Osteocyte (in vitro differentiated cells): ENCODE measurements at regions not wholly inside any gene's neighbourhood (a gene's known extent, or its start where the extent isn't known, plus 50 kb on each side); places are given as distances from the start of the nearest gene placed in this dataset.

Experiments
- DNase-seq: peaks from one replicate; pipeline ENCODE4 v3.0.0; 2021; ENCODE audit warnings: mixed read lengths; ENCODE audit not compliant: unreplicated experiment; ENCODE audit errors: extremely low spot score
- H3K27ac Mint-ChIP-seq: one replicate; pipeline ENCODE4 v1.8.0; 2021; ENCODE audit warnings: mild to moderate bottlenecking, mixed read lengths; ENCODE audit not compliant: unreplicated experiment
- H3K27me3 Mint-ChIP-seq: one replicate; pipeline ENCODE4 v1.8.0; 2021; ENCODE audit warnings: mixed read lengths; ENCODE audit not compliant: unreplicated experiment
- H3K36me3 Mint-ChIP-seq: one replicate; pipeline ENCODE4 v1.8.0; 2021; ENCODE audit warnings: mixed read lengths; ENCODE audit not compliant: unreplicated experiment
- H3K4me1 Mint-ChIP-seq: one replicate; pipeline ENCODE4 v1.8.0; 2021; ENCODE audit warnings: mixed read lengths; ENCODE audit not compliant: unreplicated experiment
- H3K4me3 Mint-ChIP-seq: one replicate; pipeline ENCODE4 v1.8.0; 2021; ENCODE audit warnings: mild to moderate bottlenecking, moderate library complexity, mixed read lengths; ENCODE audit not compliant: unreplicated experiment
- H3K9me3 Mint-ChIP-seq: one replicate; pipeline ENCODE4 v1.8.0; 2021; ENCODE audit warnings: mixed read lengths; ENCODE audit not compliant: unreplicated experiment
- TF ChIP-seq, protein P1 (sequence below): fragments of 200-600 bp; sonication (generic); IDR thresholded peaks from 2 replicates; pipeline ENCODE4 v1.5.0; 2021; ENCODE audit warnings: antibody characterized with exemption, mild to moderate bottlenecking, moderate library complexity

DNA sequence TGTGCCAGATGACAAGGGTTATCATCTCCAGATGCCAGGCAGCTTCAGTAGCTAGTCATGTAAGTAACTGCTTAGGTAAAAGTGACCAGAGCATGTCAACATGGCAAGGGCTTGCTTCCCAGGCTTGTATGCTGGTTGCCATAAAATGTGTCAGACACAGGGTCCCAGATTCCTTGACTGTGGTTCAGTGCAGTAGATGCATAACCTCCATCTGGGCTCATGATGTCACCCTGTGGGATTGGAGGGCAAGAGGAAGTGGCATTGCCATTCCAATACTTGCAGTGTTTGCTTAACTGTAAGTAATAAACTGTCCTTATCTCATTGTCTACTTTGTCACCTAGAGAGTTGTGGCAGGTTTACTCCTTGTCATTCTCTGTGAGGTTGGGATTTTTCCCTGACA lies 226.8 kb downstream of the PCDH17 start:
- TF ChIP-seq, protein P1, sequence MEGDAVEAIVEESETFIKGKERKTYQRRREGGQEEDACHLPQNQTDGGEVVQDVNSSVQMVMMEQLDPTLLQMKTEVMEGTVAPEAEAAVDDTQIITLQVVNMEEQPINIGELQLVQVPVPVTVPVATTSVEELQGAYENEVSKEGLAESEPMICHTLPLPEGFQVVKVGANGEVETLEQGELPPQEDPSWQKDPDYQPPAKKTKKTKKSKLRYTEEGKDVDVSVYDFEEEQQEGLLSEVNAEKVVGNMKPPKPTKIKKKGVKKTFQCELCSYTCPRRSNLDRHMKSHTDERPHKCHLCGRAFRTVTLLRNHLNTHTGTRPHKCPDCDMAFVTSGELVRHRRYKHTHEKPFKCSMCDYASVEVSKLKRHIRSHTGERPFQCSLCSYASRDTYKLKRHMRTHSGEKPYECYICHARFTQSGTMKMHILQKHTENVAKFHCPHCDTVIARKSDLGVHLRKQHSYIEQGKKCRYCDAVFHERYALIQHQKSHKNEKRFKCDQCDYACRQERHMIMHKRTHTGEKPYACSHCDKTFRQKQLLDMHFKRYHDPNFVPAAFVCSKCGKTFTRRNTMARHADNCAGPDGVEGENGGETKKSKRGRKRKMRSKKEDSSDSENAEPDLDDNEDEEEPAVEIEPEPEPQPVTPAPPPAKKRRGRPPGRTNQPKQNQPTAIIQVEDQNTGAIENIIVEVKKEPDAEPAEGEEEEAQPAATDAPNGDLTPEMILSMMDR, result no peak
- no peaks in the 10 kb centered on the region for H3K9me3 Mint-ChIP-seq
- H3K4me3 Mint-ChIP-seq, result no peak overlapping the region
- peaks cover 2% of the 10 kb centered on the region for H3K27me3 Mint-ChIP-seq
- DNase-seq, result no peak
- H3K27ac Mint-ChIP-seq, result no peak overlapping the region
- no peaks in the 10 kb centered on the region for H3K4me1 Mint-ChIP-seq
- no peaks in the 10 kb centered on the region for H3K36me3 Mint-ChIP-seq

DNA sequence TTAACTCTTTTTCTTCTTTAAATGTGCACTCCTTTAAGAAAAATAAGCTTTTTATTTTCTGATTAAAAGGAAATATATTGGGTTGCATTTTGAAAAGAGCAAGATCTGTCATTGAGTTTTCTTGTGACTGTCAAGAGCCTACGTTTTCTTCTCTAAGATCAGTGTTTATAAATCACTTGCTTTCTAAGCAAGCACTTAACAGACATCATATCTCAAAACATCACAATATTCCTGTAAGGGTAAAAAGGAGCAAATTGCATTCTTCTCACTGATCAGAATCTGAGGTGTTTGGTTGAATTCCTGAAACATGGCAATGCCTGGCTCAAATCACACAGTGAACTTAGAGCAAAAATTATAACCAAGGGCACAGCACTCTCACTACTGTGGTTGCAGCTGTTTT lies 231.3 kb downstream of the PCDH17 start:
- peaks cover 2% of the 10 kb centered on the region for H3K27me3 Mint-ChIP-seq
- no peaks in the 10 kb centered on the region for H3K36me3 Mint-ChIP-seq
- H3K9me3 Mint-ChIP-seq, result peaks cover 11% of the 10 kb centered on the region
- H3K27ac Mint-ChIP-seq, result no peak overlapping the region
- H3K4me3 Mint-ChIP-seq, result no peak overlapping the region
- H3K4me1 Mint-ChIP-seq, result no peaks in the 10 kb centered on the region
- TF ChIP-seq, protein P1, result no peak
- no peak for DNase-seq

DNA sequence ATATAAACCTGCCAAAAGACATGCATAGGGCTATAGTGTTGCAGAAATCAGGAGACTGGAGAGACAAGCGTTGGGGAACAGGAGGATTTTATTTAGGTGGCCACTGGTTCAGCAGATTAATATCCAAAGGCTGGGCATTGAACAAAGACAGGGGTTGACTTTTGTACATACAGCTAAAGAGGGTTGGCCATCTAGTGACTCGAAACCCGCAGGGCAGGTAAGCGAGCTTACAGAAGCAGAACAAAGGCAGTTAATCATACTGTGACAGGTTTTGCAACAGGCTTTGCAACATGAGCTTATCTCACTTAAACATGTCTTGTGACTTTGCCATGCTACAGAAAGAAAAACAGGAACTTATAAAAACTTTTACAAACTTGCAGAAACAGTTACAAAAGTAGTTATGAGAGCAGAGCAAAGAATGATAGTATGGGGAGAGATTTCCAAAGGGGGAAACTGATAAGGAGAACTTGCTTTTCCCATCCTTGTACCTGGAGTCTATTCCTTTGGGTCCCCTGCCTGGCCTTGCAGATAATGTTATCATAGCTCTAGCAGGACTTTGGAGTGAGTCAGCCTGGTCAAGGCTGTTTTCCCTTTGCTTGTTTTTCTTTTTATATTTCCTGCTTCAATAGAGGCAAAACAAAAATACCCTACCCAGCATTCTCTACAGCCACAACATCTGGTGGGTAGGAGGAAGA lies 234.2 kb downstream of the PCDH17 start:
- H3K36me3 Mint-ChIP-seq, result no peaks in the 10 kb centered on the region

DNA sequence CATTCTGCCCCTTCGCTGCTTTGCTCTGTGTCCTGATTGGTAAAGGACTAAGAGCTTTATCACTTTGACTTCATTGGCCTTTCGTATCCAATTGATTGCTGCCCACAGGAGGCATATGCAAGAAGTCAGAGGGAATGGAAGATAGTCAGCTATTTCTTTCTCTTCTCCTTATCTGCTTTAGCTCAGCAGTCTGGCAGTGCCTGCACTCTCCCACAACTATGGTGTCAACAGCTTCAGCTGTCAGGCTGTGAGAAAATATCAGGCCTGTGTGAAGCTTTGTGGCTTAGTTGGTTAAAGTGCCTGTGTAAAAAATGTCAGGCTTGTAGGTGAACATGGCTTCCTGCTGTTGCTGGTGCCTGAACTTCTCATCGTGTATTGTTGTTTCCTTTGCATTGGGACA lies 243.0 kb downstream of the PCDH17 start:
- H3K27ac Mint-ChIP-seq, result no peak overlapping the region
- TF ChIP-seq, protein P1, result no peak
- H3K36me3 Mint-ChIP-seq, result no peaks in the 10 kb centered on the region
- H3K27me3 Mint-ChIP-seq, result no peaks in the 10 kb centered on the region
- no peak overlapping the region for H3K4me3 Mint-ChIP-seq
- no peaks in the 10 kb centered on the region for H3K4me1 Mint-ChIP-seq
- DNase-seq, result no peak
- H3K9me3 Mint-ChIP-seq, result peaks cover 9% of the 10 kb centered on the region

More for the DNA sequence above, 234.2 kb downstream of the PCDH17 start:
- TF ChIP-seq, protein P1, result no peak
- no peaks in the 10 kb centered on the region for H3K4me1 Mint-ChIP-seq
- H3K27ac Mint-ChIP-seq, result no peak overlapping the region
- H3K9me3 Mint-ChIP-seq, result peaks cover 23% of the 10 kb centered on the region
- DNase-seq, result no peak
- no peak overlapping the region for H3K4me3 Mint-ChIP-seq
- no peaks in the 10 kb centered on the region for H3K27me3 Mint-ChIP-seq

DNA sequence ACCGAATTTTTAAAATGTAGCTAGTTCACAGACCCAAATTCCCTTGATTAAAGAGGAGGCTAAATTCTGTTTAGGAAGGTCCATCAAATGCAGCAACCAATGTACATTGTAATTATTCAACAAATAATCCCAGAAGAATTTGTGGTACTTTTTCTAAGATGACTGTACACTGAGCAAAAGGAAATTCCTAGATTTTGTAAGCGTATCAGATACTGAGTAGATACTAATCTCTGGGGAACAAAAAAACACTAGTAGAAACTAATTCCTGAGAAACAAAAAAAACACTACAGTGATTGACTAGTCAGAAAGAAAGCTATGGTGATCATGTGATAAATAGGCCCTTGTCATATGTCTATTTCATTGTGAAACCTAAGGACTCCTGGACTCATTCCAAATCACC lies 246.1 kb downstream of the PCDH17 start:
- TF ChIP-seq, protein P1, result no peak
- no peak for DNase-seq
- Mint-ChIP-seq H3K36me3 (no peaks in the 10 kb centered on the region), H3K27me3 (no peaks in the 10 kb centered on the region), H3K4me3 (no peak overlapping the region), H3K9me3 (peaks cover 5% of the 10 kb centered on the region), H3K27ac (no peak overlapping the region), H3K4me1 (no peaks in the 10 kb centered on the region)
